ENCODE measurements at regions not wholly inside any gene's neighbourhood (a gene's known extent, or its start where the extent isn't known, plus 50 kb on each side); places are given as distances from the start of the nearest gene placed in this dataset.

- intact Hi-C loops (cut with DNase I, micrococcal nuclease) = no loop called here
- CTCF ChIA-PET = no interaction called here
- H3K9me3 Mint-ChIP-seq (ENCODE audit: low read depth) = no peaks in the 10 kb centered on the region
- POLR2A ChIA-PET = no interaction called here
- no peak overlapping the region for H3K4me3 Mint-ChIP-seq
- peaks cover 9% of the 10 kb centered on the region for H3K4me1 Mint-ChIP-seq
- no peaks in the 10 kb centered on the region for H3K27me3 Mint-ChIP-seq
- ATAC-seq (no peak), DNase-seq (no peak)
- H3K27ac Mint-ChIP-seq = no peak overlapping the region
- H3K36me3 Mint-ChIP-seq (ENCODE audit: low read depth) = no peaks in the 10 kb centered on the region
These were observed 114.0 kb upstream of the SDK2 start for GRCh38 chr17:73758245-73758644.

- Mint-ChIP-seq H3K27me3 (no peaks in the 10 kb centered on the region), H3K36me3 (ENCODE audit: low read depth) (no peaks in the 10 kb centered on the region), H3K27ac (no peak overlapping the region), H3K4me1 (peaks cover 9% of the 10 kb centered on the region), H3K9me3 (ENCODE audit: low read depth) (no peaks in the 10 kb centered on the region), H3K4me3 (no peak overlapping the region)
- CTCF ChIA-PET = no interaction called here
- no peak for ATAC-seq
- no peak for DNase-seq
- POLR2A ChIA-PET = no interaction called here
- intact Hi-C loops (cut with DNase I, micrococcal nuclease) = no loop called here
These were observed 115.1 kb upstream of the SDK2 start for GRCh38 chr17:73759324-73759723.

DNA sequence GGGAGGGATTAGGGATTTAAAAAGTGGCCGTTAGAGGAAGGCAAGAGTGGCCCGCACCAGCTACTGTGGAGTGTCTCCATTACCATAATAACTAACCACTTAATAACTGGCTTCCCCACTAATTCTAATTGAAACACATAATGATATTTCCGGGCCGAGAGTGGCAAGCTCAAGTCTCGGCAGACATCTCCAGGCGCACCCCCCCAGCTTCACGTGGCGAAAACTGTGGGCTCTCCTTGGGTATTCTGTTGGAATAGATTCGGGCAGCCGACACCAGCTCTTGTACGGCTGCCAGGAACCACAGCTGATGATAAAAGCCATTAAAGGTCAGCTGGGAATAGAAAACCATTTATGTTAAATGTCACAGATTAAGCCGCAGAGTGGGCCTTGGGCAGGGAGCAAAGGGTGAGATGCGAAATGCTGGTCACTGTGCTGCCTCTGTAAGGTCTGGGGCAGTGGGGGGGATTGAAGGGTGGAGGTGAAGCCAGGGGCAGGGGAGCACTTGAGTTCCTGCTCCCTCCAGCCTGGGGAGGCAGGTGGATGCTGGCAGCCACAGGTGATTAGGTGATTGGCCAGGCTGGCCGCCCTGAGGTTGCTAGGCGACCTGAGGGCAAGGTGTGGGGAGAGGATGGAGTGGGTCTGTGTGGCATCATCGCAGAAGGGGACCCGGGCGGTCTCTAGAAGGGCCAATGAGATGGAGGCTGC lies 115.6 kb upstream of the SDK2 start:
- intact Hi-C loops (cut with DNase I, micrococcal nuclease) = no loop called here
- peaks cover 9% of the 10 kb centered on the region for H3K4me1 Mint-ChIP-seq
- POLR2A ChIA-PET = no interaction called here

DNA sequence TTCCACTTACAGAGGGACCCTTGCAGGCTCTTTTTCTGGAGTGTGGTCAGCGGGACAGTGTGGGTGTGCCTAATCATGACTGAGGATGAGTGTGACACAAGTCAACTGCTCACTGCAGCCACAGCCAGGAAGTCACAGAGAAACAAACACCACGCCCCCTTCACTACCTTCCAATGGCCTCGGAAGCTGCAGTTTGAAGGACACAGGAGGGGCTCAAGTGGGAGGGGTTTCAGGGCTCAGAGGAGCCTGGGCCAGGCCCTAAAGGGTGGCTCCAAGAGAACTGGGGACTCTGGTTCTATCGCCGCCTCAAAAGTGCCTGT lies 116.2 kb upstream of the SDK2 start:
- ChIA-PET POLR2A (no interaction called here), CTCF (no interaction called here)
- no peaks in the 10 kb centered on the region for H3K9me3 Mint-ChIP-seq (ENCODE audit: low read depth)
- no peaks in the 10 kb centered on the region for H3K36me3 Mint-ChIP-seq (ENCODE audit: low read depth)
- H3K27ac Mint-ChIP-seq = no peak overlapping the region
- DNase-seq (no peak), ATAC-seq (no peak)
- intact Hi-C loops (cut with DNase I, micrococcal nuclease) = no loop called here
- H3K27me3 Mint-ChIP-seq = no peaks in the 10 kb centered on the region
- H3K4me1 Mint-ChIP-seq = peaks cover 9% of the 10 kb centered on the region
- no peak overlapping the region for H3K4me3 Mint-ChIP-seq

More for the DNA sequence above, 115.6 kb upstream of the SDK2 start:
- ATAC-seq = no peak
- no peaks in the 10 kb centered on the region for H3K27me3 Mint-ChIP-seq
- no peaks in the 10 kb centered on the region for H3K36me3 Mint-ChIP-seq (ENCODE audit: low read depth)
- CTCF ChIA-PET = no interaction called here
- H3K27ac Mint-ChIP-seq = no peak overlapping the region
- DNase-seq = no peak
- H3K9me3 Mint-ChIP-seq (ENCODE audit: low read depth) = no peaks in the 10 kb centered on the region
- H3K4me3 Mint-ChIP-seq = no peak overlapping the region

- ChIA-PET CTCF (interaction anchor here (0.6 to 0.7 kb wide), 3 partner anchors 13 to 203 kb away, joined by 3 to 4 read pairs (median 3); no protein-coding TSS in a partner anchor), POLR2A (no interaction called here)
- no peak for DNase-seq
- intact Hi-C loops (cut with DNase I, micrococcal nuclease) = no loop called here
- no peak for ATAC-seq
- Mint-ChIP-seq H3K4me3 (no peak overlapping the region), H3K27ac (no peak overlapping the region), H3K36me3 (ENCODE audit: low read depth) (no peaks in the 10 kb centered on the region), H3K4me1 (no peaks in the 10 kb centered on the region), H3K27me3 (no peaks in the 10 kb centered on the region), H3K9me3 (ENCODE audit: low read depth) (no peaks in the 10 kb centered on the region)
These were observed 121.7 kb upstream of the SDK2 start for GRCh38 chr17:73765824-73766563.

- Mint-ChIP-seq H3K27me3 (no peaks in the 10 kb centered on the region), H3K4me3 (no peak overlapping the region), H3K36me3 (ENCODE audit: low read depth) (no peaks in the 10 kb centered on the region), H3K27ac (no peak overlapping the region), H3K4me1 (no peaks in the 10 kb centered on the region), H3K9me3 (ENCODE audit: low read depth) (no peaks in the 10 kb centered on the region)
- intact Hi-C loops (cut with DNase I, micrococcal nuclease) = no loop called here
- ChIA-PET CTCF (no interaction called here), POLR2A (no interaction called here)
- ATAC-seq (no peak), DNase-seq (no peak)
These were observed 123.5 kb upstream of the SDK2 start for GRCh38 chr17:73767696-73768095.

- ChIA-PET CTCF (no interaction called here), POLR2A (no interaction called here)
These were observed 124.4 kb upstream of the SDK2 start for GRCh38 chr17:73768691-73769090.

GRCh38 chr17:73769479-73769878 lies 125.2 kb upstream of the SDK2 start:
- DNase-seq (no peak), ATAC-seq (no peak)
- Mint-ChIP-seq H3K9me3 (ENCODE audit: low read depth) (no peaks in the 10 kb centered on the region), H3K4me1 (no peaks in the 10 kb centered on the region), H3K27me3 (no peaks in the 10 kb centered on the region), H3K36me3 (ENCODE audit: low read depth) (no peaks in the 10 kb centered on the region), H3K27ac (no peak overlapping the region), H3K4me3 (no peak overlapping the region)
- ChIA-PET POLR2A (no interaction called here), CTCF (no interaction called here)
- intact Hi-C loops (cut with DNase I, micrococcal nuclease) = no loop called here

More at GRCh38 chr17:73768691-73769090, 124.4 kb upstream of the SDK2 start:
- intact Hi-C loops (cut with DNase I, micrococcal nuclease) = no loop called here
- DNase-seq (no peak), ATAC-seq (no peak)
- Mint-ChIP-seq H3K27ac (no peak overlapping the region), H3K36me3 (ENCODE audit: low read depth) (no peaks in the 10 kb centered on the region), H3K4me1 (no peaks in the 10 kb centered on the region), H3K9me3 (ENCODE audit: low read depth) (no peaks in the 10 kb centered on the region), H3K4me3 (no peak overlapping the region), H3K27me3 (no peaks in the 10 kb centered on the region)

- POLR2A ChIA-PET = no interaction called here
- no peak for ATAC-seq
- no peak for DNase-seq
These were observed 126.0 kb upstream of the SDK2 start for GRCh38 chr17:73770115-73770848.

GRCh38 chr17:73770849-73771229 lies 126.6 kb upstream of the SDK2 start:
- no peaks in the 10 kb centered on the region for H3K4me1 Mint-ChIP-seq
- ChIA-PET CTCF (no interaction called here), POLR2A (no interaction called here)
- H3K36me3 Mint-ChIP-seq (ENCODE audit: low read depth) = no peaks in the 10 kb centered on the region
- no peaks in the 10 kb centered on the region for H3K9me3 Mint-ChIP-seq (ENCODE audit: low read depth)
- intact Hi-C loops (cut with DNase I, micrococcal nuclease) = no loop called here
- H3K27me3 Mint-ChIP-seq = no peaks in the 10 kb centered on the region
- H3K4me3 Mint-ChIP-seq = no peak overlapping the region
- ATAC-seq = no peak
- DNase-seq = no peak
- H3K27ac Mint-ChIP-seq = no peak overlapping the region

More at GRCh38 chr17:73770115-73770848, 126.0 kb upstream of the SDK2 start:
- Mint-ChIP-seq H3K36me3 (ENCODE audit: low read depth) (no peaks in the 10 kb centered on the region), H3K4me1 (no peaks in the 10 kb centered on the region), H3K4me3 (no peak overlapping the region), H3K27ac (no peak overlapping the region), H3K9me3 (ENCODE audit: low read depth) (no peaks in the 10 kb centered on the region), H3K27me3 (no peaks in the 10 kb centered on the region)
- intact Hi-C loops (cut with DNase I, micrococcal nuclease) = no loop called here
- CTCF ChIA-PET = no interaction called here

- POLR2A ChIA-PET = no interaction called here
- H3K4me1 Mint-ChIP-seq = no peaks in the 10 kb centered on the region
- CTCF ChIA-PET = interaction anchor here (0.6 kb wide), 1 partner anchor 437 kb away, joined by 3 read pairs; no protein-coding TSS in a partner anchor
These were observed 128.0 kb upstream of the SDK2 start for GRCh38 chr17:73772107-73772705.

GRCh38 chr17:73773702-73774101 lies 129.5 kb upstream of the SDK2 start:
- no peak overlapping the region for H3K4me3 Mint-ChIP-seq
- ATAC-seq (peak; percentile 26), DNase-seq (no peak)
- H3K27ac Mint-ChIP-seq = no peak overlapping the region
- H3K36me3 Mint-ChIP-seq (ENCODE audit: low read depth) = no peaks in the 10 kb centered on the region
- ChIA-PET POLR2A (no interaction called here), CTCF (interaction anchor here (0.7 kb wide), 3 partner anchors 14 to 174 kb away, joined by 3 read pairs; no protein-coding TSS in a partner anchor)
- no peaks in the 10 kb centered on the region for H3K27me3 Mint-ChIP-seq
- intact Hi-C loops (cut with DNase I, micrococcal nuclease) = no loop called here
- H3K9me3 Mint-ChIP-seq (ENCODE audit: low read depth) = no peaks in the 10 kb centered on the region
- H3K4me1 Mint-ChIP-seq = no peaks in the 10 kb centered on the region

More at GRCh38 chr17:73772107-73772705, 128.0 kb upstream of the SDK2 start:
- Mint-ChIP-seq H3K27ac (no peak overlapping the region), H3K27me3 (no peaks in the 10 kb centered on the region), H3K9me3 (ENCODE audit: low read depth) (no peaks in the 10 kb centered on the region), H3K36me3 (ENCODE audit: low read depth) (no peaks in the 10 kb centered on the region), H3K4me3 (no peak overlapping the region)
- intact Hi-C loops (cut with DNase I, micrococcal nuclease) = no loop called here
- DNase-seq (no peak), ATAC-seq (no peak)

Data from activated CD4-positive, alpha-beta T cell treated with anti-CD3 and anti-CD28 coated beads for 36 hours (primary cell).